NCI-H187 (cell line): ENCODE measurements at regions not wholly inside any gene's neighbourhood (a gene's known extent, or its start where the extent isn't known, plus 50 kb on each side); places are given as distances from the start of the nearest gene placed in this dataset.

Experiments
- DNase-seq, 2 experiments: peaks; one replicate each; lab custom pipeline; 2025; lab: John Stamatoyannopoulos, UW

GRCh38 chr4:126227428-126227827 is 912.7 kb downstream of the FAT4 start:
- no peak for DNase-seq

- no peak for DNase-seq
These were observed 915.5 kb downstream of the FAT4 start for GRCh38 chr4:126230269-126230668.

GRCh38 chr4:126233483-126233882 is 918.7 kb downstream of the FAT4 start:
- DNase-seq: no peak

GRCh38 chr4:126238013-126238412 is 923.3 kb downstream of the FAT4 start:
- no peak for DNase-seq

GRCh38 chr4:126241634-126242033 is 926.9 kb downstream of the FAT4 start:
- no peak for DNase-seq

GRCh38 chr4:126242679-126243390 is 928.1 kb downstream of the FAT4 start:
- DNase-seq: no peak

GRCh38 chr4:126247409-126247808 is 932.7 kb downstream of the FAT4 start:
- DNase-seq: no peak

- no peak for DNase-seq
These were observed 935.3 kb downstream of the FAT4 start for GRCh38 chr4:126250006-126250405.

GRCh38 chr4:126251169-126251568 is 936.4 kb downstream of the FAT4 start:
- DNase-seq: no peak

GRCh38 chr4:126262665-126263064 is 947.9 kb downstream of the FAT4 start:
- no peak for DNase-seq

GRCh38 chr4:126264839-126265238 is 950.1 kb downstream of the FAT4 start:
- no peak for DNase-seq

GRCh38 chr4:126265888-126266287 is 951.1 kb downstream of the FAT4 start:
- DNase-seq: no peak

GRCh38 chr4:126267689-126268088 is 952.9 kb downstream of the FAT4 start:
- no peak for DNase-seq

- no peak for DNase-seq
These were observed 953.4 kb downstream of the FAT4 start for GRCh38 chr4:126268106-126268505.

GRCh38 chr4:126269106-126269505 is 954.4 kb downstream of the FAT4 start:
- no peak for DNase-seq

GRCh38 chr4:126271292-126271691 is 956.5 kb downstream of the FAT4 start:
- no peak for DNase-seq

GRCh38 chr4:126273746-126274145 is 959.0 kb downstream of the FAT4 start:
- no peak for DNase-seq

GRCh38 chr4:126291886-126292285 is 977.1 kb downstream of the FAT4 start:
- DNase-seq: no peak

GRCh38 chr4:126298271-126298670 is 983.5 kb downstream of the FAT4 start:
- DNase-seq: no peak

- DNase-seq: no peak
These were observed 991.6 kb downstream of the FAT4 start for GRCh38 chr4:126306152-126306869.

- no peak for DNase-seq
These were observed 1003.6 kb downstream of the FAT4 start for GRCh38 chr4:126318376-126318775.

GRCh38 chr4:126328914-126329313 is 1014.2 kb downstream of the FAT4 start:
- no peak for DNase-seq

GRCh38 chr4:126338548-126338947 is 1023.8 kb downstream of the FAT4 start:
- DNase-seq: no peak

GRCh38 chr4:126341927-126342326 is 1027.2 kb downstream of the FAT4 start:
- no peak for DNase-seq
